HG03175 (cell line): ENCODE measurements at regions not wholly inside any gene's neighbourhood (a gene's known extent, or its start where the extent isn't known, plus 50 kb on each side); places are given as distances from the start of the nearest gene placed in this dataset.
"Not testable (repeated sequence)": the region's sequence is repeated elsewhere in the genome, so short reads cannot be mapped to it uniquely, and the experiment has no call there.

ENCODE experiments used
- ATAC-seq: cut with Tn5 transposase; IDR thresholded peaks from one replicate; pipeline ENCODE4 v1.9.1; 2021; ENCODE audit warnings: mild to moderate bottlenecking, moderate library complexity; ENCODE audit not compliant: unreplicated experiment

DNA sequence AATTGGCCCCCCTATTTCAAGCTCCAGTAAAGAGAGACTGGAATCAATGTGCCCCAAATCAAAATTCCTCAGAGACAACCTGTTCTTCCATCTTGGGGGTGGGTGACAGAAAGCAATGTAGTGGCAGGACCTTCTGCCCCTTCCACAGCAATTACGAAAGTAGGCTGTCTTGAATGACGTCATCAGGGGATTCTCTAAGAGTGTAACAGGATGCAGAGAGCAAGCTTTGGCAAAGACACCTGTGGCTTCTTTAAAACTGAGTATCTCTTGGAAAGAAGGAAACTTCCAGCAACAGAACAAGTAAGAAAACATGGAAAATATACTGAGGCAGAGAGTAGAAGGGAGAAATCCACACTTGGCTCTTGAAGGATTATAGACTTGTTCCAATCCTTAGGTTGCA lies 247.6 kb upstream of the PDE4D start:
- no peak for ATAC-seq

DNA sequence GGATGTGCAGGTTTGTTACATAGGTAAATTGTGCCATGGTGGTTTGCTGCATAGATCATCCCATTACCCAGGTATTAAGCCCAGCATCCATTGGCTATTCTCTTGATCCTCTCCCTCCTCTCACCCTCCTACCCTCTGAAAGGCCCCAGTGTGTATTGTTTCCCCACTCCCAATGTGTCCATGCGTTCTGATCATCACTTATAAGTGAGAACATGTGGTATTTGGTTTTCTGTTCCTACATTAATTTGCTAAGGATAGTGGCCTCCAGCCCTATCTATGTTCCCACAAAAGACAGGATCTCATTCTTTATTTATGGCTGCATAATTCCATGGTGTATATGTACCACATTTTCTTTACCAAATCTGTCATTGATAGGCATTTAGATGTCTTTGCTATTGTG lies 243.3 kb upstream of the PDE4D start:
- ATAC-seq: no peak

DNA sequence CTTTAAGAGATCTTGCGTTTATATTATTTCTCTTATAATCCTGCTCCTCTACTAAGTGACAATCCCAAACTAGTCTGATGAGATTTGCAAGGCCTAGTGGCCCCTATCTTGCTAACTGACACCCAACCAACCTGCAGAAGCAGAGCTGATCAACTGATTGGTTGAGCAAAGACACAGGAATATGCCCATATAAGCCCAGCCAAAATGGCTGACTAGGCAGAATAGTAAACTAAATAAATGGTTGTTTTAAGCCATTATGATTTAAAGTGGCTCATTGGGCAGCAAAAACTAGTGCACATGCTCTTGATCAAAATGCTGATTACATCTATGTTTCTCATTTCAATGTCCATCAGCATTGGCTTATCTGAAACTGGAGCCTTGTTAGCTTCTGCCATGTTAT lies 238.0 kb upstream of the PDE4D start:
- ATAC-seq: no peak

GRCh38 chr5:60125636-60126035 lies 232.1 kb upstream of the PDE4D start:
- no peak for ATAC-seq

DNA sequence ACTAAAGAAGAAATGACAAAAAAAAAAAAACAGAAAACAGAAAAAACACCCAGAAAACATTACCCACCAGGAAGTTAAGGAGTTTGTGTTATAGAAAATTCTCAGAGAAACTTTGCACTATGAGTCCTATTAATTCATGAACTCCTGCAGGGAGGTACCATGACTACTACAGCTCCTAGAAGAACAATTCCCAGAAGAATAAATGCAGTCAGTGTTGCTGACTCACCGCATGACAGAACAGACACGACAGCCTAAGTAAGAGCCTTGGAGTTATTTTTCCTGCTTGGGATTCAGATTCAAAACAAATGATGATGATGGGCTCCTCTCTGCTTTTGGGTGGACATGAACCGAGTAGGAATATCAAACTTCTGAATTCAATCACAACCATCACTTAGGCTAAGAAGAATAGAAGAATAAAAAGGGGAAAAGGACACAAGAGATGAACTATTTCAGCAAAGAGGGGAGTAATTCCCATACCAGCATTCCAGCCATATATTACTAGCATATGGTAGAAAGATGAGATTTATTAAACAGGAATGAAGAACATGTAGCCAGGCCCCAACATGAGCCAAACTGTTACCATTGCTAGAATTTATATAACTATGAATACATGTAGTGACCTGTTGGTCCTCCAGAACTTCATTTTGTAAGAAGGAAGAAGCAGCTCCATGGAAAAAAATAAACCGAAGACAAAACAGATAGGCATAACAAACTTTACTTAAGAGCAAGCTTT lies 209.6 kb upstream of the PDE4D start:
- ATAC-seq: no peak

DNA sequence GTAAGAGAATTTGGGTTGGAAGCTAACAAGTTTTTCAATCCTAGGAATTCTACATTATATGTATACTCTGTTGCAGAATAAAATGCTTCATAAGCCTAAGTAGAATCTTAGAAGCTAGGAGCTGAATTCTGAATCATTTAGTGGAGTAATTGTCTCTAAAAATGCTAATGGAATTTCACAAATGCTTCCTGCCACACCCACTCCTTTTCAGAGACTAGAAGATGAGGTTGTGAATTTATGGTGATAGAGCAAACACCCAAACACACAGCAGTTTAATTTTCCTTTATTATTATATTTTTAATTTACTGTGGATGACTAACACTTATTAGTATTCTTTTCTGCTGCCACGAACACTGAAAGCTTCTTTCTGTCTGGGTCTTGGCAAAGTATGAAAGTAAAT lies 208.0 kb upstream of the PDE4D start:
- ATAC-seq: no peak

GRCh38 chr5:60092671-60093422 lies 199.3 kb upstream of the PDE4D start:
- no peak for ATAC-seq

GRCh38 chr5:60086583-60086982 lies 193.1 kb upstream of the PDE4D start:
- ATAC-seq: no peak

DNA sequence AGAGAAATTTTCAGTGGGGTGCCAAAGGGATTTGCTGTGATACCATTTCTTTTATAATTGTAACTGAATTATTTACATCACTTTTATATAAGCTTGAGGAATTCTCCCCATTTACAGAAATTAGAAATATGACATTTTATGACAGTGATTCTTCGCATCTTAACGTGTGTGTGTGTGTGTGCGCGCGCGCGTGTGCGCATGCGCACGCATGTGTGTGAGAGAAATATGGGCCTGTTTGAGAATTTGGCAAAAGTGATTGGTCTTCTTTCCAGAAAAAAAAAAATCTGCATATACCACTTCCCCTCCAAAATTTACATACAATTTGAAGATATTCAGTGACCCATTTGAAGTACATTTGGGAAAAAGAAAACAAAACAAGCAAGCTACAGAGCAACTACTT lies 190.7 kb upstream of the PDE4D start:
- ATAC-seq: no peak

- no peak for ATAC-seq
These were observed 183.8 kb upstream of the PDE4D start for GRCh38 chr5:60077292-60077691.

GRCh38 chr5:60076746-60077145 lies 183.2 kb upstream of the PDE4D start:
- ATAC-seq: no peak

GRCh38 chr5:60066502-60066901 lies 173.0 kb upstream of the PDE4D start:
- no peak for ATAC-seq

GRCh38 chr5:60060389-60060788 lies 166.9 kb upstream of the PDE4D start:
- no peak for ATAC-seq

DNA sequence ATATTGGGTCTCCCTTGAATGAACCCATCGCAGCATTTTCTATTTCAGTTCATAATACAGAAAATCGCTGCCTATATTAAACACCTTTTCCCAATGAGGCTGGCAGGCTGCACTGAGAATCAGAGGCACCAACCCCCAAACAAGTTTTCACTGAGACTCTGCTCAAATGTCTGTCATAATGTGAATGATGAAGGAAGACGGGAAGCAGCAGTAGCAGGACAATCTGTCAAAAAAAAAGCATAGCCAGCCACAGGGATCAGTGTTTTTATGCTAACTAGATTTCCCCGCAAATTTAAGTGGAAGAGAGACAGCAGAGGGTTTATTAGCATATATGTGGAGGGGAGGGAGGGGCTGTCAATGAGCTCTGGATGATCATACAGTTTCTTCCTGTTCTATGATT lies 162.7 kb upstream of the PDE4D start:
- no peak for ATAC-seq

DNA sequence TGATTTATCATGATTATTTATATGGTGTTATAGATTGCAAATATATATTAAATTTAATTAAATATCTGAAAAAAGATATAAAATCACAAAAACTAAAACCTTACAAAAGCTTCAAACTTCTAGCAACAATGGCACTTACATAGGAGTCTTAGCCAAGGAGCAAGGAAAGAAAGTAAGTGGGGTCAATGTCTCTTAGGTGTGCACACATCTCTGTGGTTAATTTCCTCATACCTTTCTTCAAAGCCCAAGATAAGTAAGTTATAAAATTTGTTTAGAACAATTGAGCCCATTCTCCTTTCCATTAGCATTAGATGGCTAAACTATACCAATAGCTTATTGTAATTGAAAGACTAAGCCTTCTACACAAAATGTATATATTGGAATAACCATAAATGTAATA lies 161.6 kb upstream of the PDE4D start:
- ATAC-seq: no peak

- not testable (repeated sequence) for ATAC-seq
These were observed 148.6 kb upstream of the PDE4D start for GRCh38 chr5:60041996-60042664.

DNA sequence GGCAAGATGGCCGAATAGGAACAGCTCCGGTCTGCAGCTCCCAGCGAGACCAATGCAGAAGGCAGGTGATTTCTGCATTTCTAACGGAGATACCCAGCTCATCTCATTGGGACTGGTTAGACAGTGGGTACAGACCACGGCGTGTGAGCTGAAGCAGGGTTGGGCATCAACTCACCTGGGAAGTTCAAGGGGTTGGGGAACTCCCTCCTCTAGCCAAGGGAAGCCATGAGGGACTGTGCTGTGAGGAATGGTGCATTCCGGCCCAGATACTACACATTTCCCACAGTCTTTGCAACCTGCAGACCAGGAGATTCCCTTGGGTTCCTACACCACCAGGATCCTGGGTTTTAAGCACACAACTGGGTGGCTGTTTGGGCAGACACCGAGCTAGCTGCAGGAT lies 148.0 kb upstream of the PDE4D start:
- not testable (repeated sequence) for ATAC-seq

- no peak for ATAC-seq
These were observed 142.8 kb upstream of the PDE4D start for GRCh38 chr5:60036192-60036938.

DNA sequence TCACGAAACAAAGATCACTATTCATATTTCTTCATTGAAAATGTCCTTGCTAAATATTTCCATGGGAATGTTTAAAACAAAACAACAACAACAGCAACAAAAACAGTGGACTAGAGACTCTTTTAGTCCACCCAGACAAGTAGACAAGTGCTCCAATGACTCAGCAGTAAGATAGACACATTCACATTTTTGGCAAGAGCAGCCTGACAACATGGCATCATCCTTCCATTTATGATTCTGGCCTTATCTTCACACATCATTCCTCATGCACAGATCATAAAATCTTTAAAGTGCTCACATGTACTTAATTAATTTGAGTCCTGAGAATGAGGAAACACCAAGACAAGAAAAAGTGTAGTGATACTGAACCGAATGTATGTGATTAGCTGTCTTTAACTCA lies 132.6 kb upstream of the PDE4D start:
- no peak for ATAC-seq

GRCh38 chr5:60024104-60024503 lies 130.6 kb upstream of the PDE4D start:
- ATAC-seq: no peak

- ATAC-seq: no peak
These were observed 129.7 kb upstream of the PDE4D start for GRCh38 chr5:60023255-60023654.
